ENCODE measurements at regions not wholly inside any gene's neighbourhood (a gene's known extent, or its start where the extent isn't known, plus 50 kb on each side); places are given as distances from the start of the nearest gene placed in this dataset.

DNA sequence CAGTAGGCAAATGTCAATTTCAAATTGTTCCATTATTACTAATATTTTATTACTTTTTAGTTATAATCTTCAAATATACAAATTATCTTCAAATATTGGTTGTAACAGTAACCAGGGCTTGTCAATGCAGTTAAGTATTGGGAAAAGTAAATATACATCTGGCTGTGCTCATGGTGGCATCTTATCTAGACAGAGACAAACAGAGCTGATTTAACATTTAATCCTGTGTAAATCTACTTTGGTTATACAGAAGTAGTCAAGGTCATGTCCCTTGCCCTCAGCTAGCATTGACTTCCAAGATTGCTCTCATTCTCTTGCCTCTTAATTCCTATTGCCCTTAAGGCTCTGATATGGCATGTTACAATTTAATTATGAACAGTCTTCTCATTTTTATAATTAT, 98.4 kb upstream of the KLHL1 start:
- Histone ChIP-seq H3K9me3 (ENCODE audit: insufficient read depth, low read depth, low read length) (no peaks in the 10 kb centered on the region), H3K27me3 (ENCODE audit: insufficient read depth, low read length) (no peaks in the 10 kb centered on the region), H4K20me1 (ENCODE audit: insufficient read depth, low read length) (no peaks in the 10 kb centered on the region), H3K79me2 (ENCODE audit: insufficient read depth, low read length) (no peaks in the 10 kb centered on the region), H3K9ac (ENCODE audit: low read length) (no peak overlapping the region), H3K4me1 (ENCODE audit: insufficient read depth, low read length) (no peaks in the 10 kb centered on the region), H2AFZ (ENCODE audit: low read depth, low read length) (no peak overlapping the region), H3K36me3 (ENCODE audit: insufficient read depth, low read length) (no peaks in the 10 kb centered on the region), H3K4me3 (ENCODE audit: insufficient read depth, low read depth, low read length) (no peak overlapping the region), H3K4me2 (ENCODE audit: low read length) (no peak overlapping the region), H3K27ac (ENCODE audit: low read depth, low read length) (no peak overlapping the region)
- Mint-ChIP-seq H3K4me1 (ENCODE audit: low read depth, unreplicated experiment) (no peaks in the 10 kb centered on the region), H3K4me3 (ENCODE audit: unreplicated experiment) (no peak overlapping the region), H3K9me3 (ENCODE audit: unreplicated experiment) (peaks cover 22% of the 10 kb centered on the region), H3K36me3 (ENCODE audit: low read depth, unreplicated experiment) (peaks cover 2% of the 10 kb centered on the region), H3K27me3 (ENCODE audit: low read depth, unreplicated experiment) (no peaks in the 10 kb centered on the region), H3K27ac (ENCODE audit: unreplicated experiment) (no peak overlapping the region)
- no peak for DNase-seq (ENCODE audit: low read depth)
- no peak for FAIRE-seq
- TF ChIP-seq, protein P1, sequence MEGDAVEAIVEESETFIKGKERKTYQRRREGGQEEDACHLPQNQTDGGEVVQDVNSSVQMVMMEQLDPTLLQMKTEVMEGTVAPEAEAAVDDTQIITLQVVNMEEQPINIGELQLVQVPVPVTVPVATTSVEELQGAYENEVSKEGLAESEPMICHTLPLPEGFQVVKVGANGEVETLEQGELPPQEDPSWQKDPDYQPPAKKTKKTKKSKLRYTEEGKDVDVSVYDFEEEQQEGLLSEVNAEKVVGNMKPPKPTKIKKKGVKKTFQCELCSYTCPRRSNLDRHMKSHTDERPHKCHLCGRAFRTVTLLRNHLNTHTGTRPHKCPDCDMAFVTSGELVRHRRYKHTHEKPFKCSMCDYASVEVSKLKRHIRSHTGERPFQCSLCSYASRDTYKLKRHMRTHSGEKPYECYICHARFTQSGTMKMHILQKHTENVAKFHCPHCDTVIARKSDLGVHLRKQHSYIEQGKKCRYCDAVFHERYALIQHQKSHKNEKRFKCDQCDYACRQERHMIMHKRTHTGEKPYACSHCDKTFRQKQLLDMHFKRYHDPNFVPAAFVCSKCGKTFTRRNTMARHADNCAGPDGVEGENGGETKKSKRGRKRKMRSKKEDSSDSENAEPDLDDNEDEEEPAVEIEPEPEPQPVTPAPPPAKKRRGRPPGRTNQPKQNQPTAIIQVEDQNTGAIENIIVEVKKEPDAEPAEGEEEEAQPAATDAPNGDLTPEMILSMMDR (IDR thresholded peaks at IDR 0.05; ENCODE audit: insufficient read depth, low read depth, low read length) = no peak
- TF ChIP-seq EZH2 (IDR thresholded peaks at IDR 0.05; ENCODE audit: insufficient read depth, low read length) = no peak

DNA sequence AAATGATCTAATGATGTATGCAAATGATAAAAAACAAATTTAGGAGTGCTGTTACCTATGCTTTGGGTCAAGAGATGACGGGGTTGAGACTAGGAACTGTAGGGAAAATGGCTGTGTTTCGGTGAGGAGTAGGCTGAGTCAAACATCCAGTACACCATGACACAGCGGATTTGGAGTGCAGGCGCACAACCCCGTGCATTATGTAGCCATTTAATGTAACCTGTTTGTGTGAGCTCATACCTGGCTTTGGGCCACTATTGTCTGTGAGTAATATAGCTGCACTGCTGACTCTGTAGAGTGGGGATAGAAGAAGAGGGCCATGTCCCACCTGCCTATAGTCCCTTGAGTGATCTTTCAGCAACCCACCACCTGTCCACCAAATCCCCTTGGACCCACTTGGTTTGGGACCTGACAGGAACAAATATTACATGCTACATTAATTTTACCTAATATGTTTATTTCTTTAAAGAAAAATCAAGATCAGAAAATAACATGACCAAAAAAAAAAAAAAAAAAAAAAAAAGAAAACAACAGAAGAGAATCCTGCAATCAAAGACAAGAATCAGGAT, 95.5 kb upstream of the KLHL1 start:
- H3K9me3 ChIP-seq (ENCODE audit: insufficient read depth, low read depth, low read length) = no peaks in the 10 kb centered on the region
- no peak overlapping the region for H3K27ac ChIP-seq (ENCODE audit: low read depth, low read length)
- FAIRE-seq (no peak), DNase-seq (ENCODE audit: low read depth) (no peak)
- no peak overlapping the region for H3K9ac ChIP-seq (ENCODE audit: low read length)
- no peak for TF ChIP-seq EZH2 (IDR thresholded peaks at IDR 0.05; ENCODE audit: insufficient read depth, low read length)
- TF ChIP-seq, protein P1 (IDR thresholded peaks at IDR 0.05; ENCODE audit: insufficient read depth, low read depth, low read length) = no peak
- no peaks in the 10 kb centered on the region for H3K79me2 ChIP-seq (ENCODE audit: insufficient read depth, low read length)
- H2AFZ ChIP-seq (ENCODE audit: low read depth, low read length) = no peak overlapping the region
- Mint-ChIP-seq H3K9me3 (ENCODE audit: unreplicated experiment) (peaks cover 5% of the 10 kb centered on the region), H3K27ac (ENCODE audit: unreplicated experiment) (no peak overlapping the region), H3K4me1 (ENCODE audit: low read depth, unreplicated experiment) (no peaks in the 10 kb centered on the region), H3K36me3 (ENCODE audit: low read depth, unreplicated experiment) (no peaks in the 10 kb centered on the region), H3K4me3 (ENCODE audit: unreplicated experiment) (no peak overlapping the region), H3K27me3 (ENCODE audit: low read depth, unreplicated experiment) (no peaks in the 10 kb centered on the region)
- H3K36me3 ChIP-seq (ENCODE audit: insufficient read depth, low read length) = no peaks in the 10 kb centered on the region
- no peak overlapping the region for H3K4me2 ChIP-seq (ENCODE audit: low read length)
- H4K20me1 ChIP-seq (ENCODE audit: insufficient read depth, low read length) = no peaks in the 10 kb centered on the region
- H3K4me1 ChIP-seq (ENCODE audit: insufficient read depth, low read length) = no peaks in the 10 kb centered on the region
- H3K4me3 ChIP-seq (ENCODE audit: insufficient read depth, low read depth, low read length) = no peak overlapping the region
- H3K27me3 ChIP-seq (ENCODE audit: insufficient read depth, low read length) = no peaks in the 10 kb centered on the region

DNA sequence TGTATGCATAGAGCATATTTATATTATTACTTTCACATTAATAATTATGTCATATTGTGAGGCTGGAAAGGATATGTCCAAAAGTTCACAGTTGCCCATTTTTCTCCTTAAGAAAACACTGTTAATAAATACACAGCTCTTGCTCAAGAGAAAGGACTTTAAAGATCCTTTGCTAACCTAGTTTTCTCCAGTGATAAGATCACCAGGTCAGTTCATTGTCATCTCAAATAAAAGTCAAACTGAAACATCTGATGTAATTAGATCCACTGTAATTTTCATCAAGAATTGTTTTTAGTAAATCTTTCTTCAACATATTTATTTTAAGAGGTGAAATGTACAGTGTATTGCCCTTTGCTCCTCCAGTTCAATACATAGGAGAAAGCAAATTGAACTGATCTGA, 82.8 kb upstream of the KLHL1 start:
- no peak overlapping the region for H3K9ac ChIP-seq (ENCODE audit: low read length)
- no peak overlapping the region for H3K4me2 ChIP-seq (ENCODE audit: low read length)
- DNase-seq (ENCODE audit: low read depth) (no peak), FAIRE-seq (no peak)
- Mint-ChIP-seq H3K4me3 (ENCODE audit: unreplicated experiment) (no peak overlapping the region), H3K9me3 (ENCODE audit: unreplicated experiment) (no peaks in the 10 kb centered on the region), H3K27ac (ENCODE audit: unreplicated experiment) (no peak overlapping the region), H3K27me3 (ENCODE audit: low read depth, unreplicated experiment) (no peaks in the 10 kb centered on the region), H3K36me3 (ENCODE audit: low read depth, unreplicated experiment) (no peaks in the 10 kb centered on the region), H3K4me1 (ENCODE audit: low read depth, unreplicated experiment) (peaks cover 4% of the 10 kb centered on the region)
- no peak overlapping the region for H3K4me3 ChIP-seq (ENCODE audit: insufficient read depth, low read depth, low read length)
- no peaks in the 10 kb centered on the region for H3K79me2 ChIP-seq (ENCODE audit: insufficient read depth, low read length)
- H4K20me1 ChIP-seq (ENCODE audit: insufficient read depth, low read length) = no peaks in the 10 kb centered on the region
- H2AFZ ChIP-seq (ENCODE audit: low read depth, low read length) = no peak overlapping the region
- H3K4me1 ChIP-seq (ENCODE audit: insufficient read depth, low read length) = no peaks in the 10 kb centered on the region
- H3K36me3 ChIP-seq (ENCODE audit: insufficient read depth, low read length) = no peaks in the 10 kb centered on the region
- no peaks in the 10 kb centered on the region for H3K9me3 ChIP-seq (ENCODE audit: insufficient read depth, low read depth, low read length)
- no peak for TF ChIP-seq EZH2 (IDR thresholded peaks at IDR 0.05; ENCODE audit: insufficient read depth, low read length)
- TF ChIP-seq, protein P1 (IDR thresholded peaks at IDR 0.05; ENCODE audit: insufficient read depth, low read depth, low read length) = no peak
- no peaks in the 10 kb centered on the region for H3K27me3 ChIP-seq (ENCODE audit: insufficient read depth, low read length)
- H3K27ac ChIP-seq (ENCODE audit: low read depth, low read length) = no peak overlapping the region

Data from astrocyte (in vitro differentiated cells and primary cell).